ENCODE measurements at regions not wholly inside any gene's neighbourhood (a gene's known extent, or its start where the extent isn't known, plus 50 kb on each side); places are given as distances from the start of the nearest gene placed in this dataset.

GRCh38 chr13:88000239-88000638, 329.1 kb downstream of the SLITRK5 start:
- Histone ChIP-seq H3K4me3 (ENCODE audit: low read length) (no peak overlapping the region), H3K4me1 (ENCODE audit: insufficient read depth, low read length) (no peaks in the 10 kb centered on the region), H4K20me1 (ENCODE audit: low read length) (no peaks in the 10 kb centered on the region), H2AFZ (ENCODE audit: low read length) (no peak overlapping the region), H3K27ac (ENCODE audit: low read length) (no peak overlapping the region), H3K27me3 (ENCODE audit: low read length) (no peaks in the 10 kb centered on the region), H3F3A (ENCODE audit: low read length, unreplicated experiment) (no peaks in the 10 kb centered on the region), H3K9me3 (ENCODE audit: low read length) (no peaks in the 10 kb centered on the region), H3K4me2 (ENCODE audit: low read length) (no peak overlapping the region), H3K79me2 (ENCODE audit: low read length) (no peaks in the 10 kb centered on the region), H3K9me2 (replicated peaks; ENCODE audit: low read length) (no peaks in the 10 kb centered on the region), H3K9ac (ENCODE audit: low read length) (no peak overlapping the region), H3K36me3 (ENCODE audit: low read depth, low read length) (no peaks in the 10 kb centered on the region)
- DNase-seq (no peak), ATAC-seq (no peak)
- no TSS peak for BruUV-seq (replicated peaks)
- ChIA-PET POLR2A (ENCODE audit: unreplicated experiment) (no interaction called here), CTCF (no interaction called here)
- no peak for TF ChIP-seq EZH2phosphoT487 (IDR thresholded peaks at IDR 0.05; ENCODE audit: borderline replicate concordance, low read length)
- no peak for TF ChIP-seq CTCF (conservative IDR thresholded peaks at IDR 0.05; ENCODE audit: low read depth, low read length)
- intact Hi-C loops (cut with micrococcal nuclease) = loop anchor here (5.0 kb wide), 1 partner anchor 1067 kb away; no protein-coding TSS in a partner anchor

DNA sequence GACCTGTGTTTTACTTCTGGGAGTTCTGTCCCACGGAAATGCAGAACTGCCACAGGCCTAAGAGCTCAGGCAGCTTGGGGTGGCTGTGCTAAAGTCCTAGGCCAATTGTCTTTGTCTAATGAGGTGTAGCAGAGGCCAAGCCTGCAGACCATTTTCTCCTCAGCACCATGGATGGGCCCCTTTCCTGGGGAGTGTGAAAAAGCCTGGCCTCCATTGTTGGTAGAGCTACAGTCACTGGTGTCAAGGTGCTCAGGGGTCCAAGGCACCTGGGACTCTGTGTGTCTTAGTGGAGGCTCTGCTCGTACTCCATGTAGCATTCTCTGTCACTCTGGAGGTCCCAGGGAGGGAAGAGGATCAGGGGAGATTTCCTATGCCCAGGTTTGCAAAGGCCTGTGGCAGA, 329.6 kb downstream of the SLITRK5 start:
- POLR2A ChIA-PET (ENCODE audit: unreplicated experiment) = no interaction called here
- Histone ChIP-seq H3K79me2 (ENCODE audit: low read length) (no peaks in the 10 kb centered on the region), H3K27me3 (ENCODE audit: low read length) (no peaks in the 10 kb centered on the region), H3F3A (ENCODE audit: low read length, unreplicated experiment) (no peaks in the 10 kb centered on the region), H3K36me3 (ENCODE audit: low read depth, low read length) (no peaks in the 10 kb centered on the region), H2AFZ (ENCODE audit: low read length) (no peak overlapping the region), H3K27ac (ENCODE audit: low read length) (no peak overlapping the region), H3K4me3 (ENCODE audit: low read length) (no peak overlapping the region), H4K20me1 (ENCODE audit: low read length) (no peaks in the 10 kb centered on the region), H3K9me3 (ENCODE audit: low read length) (no peaks in the 10 kb centered on the region), H3K9me2 (replicated peaks; ENCODE audit: low read length) (no peaks in the 10 kb centered on the region), H3K4me1 (ENCODE audit: insufficient read depth, low read length) (no peaks in the 10 kb centered on the region), H3K4me2 (ENCODE audit: low read length) (no peak overlapping the region), H3K9ac (ENCODE audit: low read length) (no peak overlapping the region)
- intact Hi-C loops (cut with micrococcal nuclease) = loop anchor here (5.0 kb wide), 1 partner anchor 1067 kb away; no protein-coding TSS in a partner anchor
- ATAC-seq = no peak
- CTCF ChIA-PET = no interaction called here
- no peak for DNase-seq
- TF ChIP-seq EZH2phosphoT487 (IDR thresholded peaks at IDR 0.05; ENCODE audit: borderline replicate concordance, low read length) = no peak
- TF ChIP-seq EZH2 (IDR thresholded peaks at IDR 0.05; ENCODE audit: low read length, unreplicated experiment) = no peak
- no peak for TF ChIP-seq CTCF (conservative IDR thresholded peaks at IDR 0.05; ENCODE audit: low read depth, low read length)
- no TSS peak for BruUV-seq (replicated peaks)

DNA sequence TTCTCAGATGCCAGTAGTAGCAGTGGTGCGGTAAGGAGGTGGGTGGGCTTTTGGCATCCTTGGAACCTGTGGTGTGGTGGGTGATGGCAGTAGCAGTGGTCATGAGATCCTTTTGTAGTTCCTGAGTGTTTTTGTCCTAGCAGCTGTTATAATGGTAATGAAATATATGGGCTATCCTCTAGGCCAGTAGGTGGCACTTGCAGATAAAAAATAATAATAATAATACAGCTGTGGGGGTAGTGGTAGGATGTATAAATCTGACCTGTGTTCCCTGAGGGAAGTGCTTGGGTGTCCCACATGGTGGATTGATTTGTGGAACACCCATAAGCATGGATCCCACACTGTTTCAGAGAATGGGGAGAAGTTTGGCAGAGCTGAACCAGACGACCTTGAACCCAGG, 334.0 kb downstream of the SLITRK5 start:
- no TSS peak for BruUV-seq (replicated peaks)

More for the DNA sequence above, 334.0 kb downstream of the SLITRK5 start:
- Histone ChIP-seq H2AFZ (ENCODE audit: low read length) (no peak overlapping the region), H3K27me3 (ENCODE audit: low read length) (no peaks in the 10 kb centered on the region), H3F3A (ENCODE audit: low read length, unreplicated experiment) (no peaks in the 10 kb centered on the region), H4K20me1 (ENCODE audit: low read length) (no peaks in the 10 kb centered on the region), H3K9me2 (replicated peaks; ENCODE audit: low read length) (no peaks in the 10 kb centered on the region), H3K9ac (ENCODE audit: low read length) (no peak overlapping the region), H3K27ac (ENCODE audit: low read length) (no peak overlapping the region), H3K36me3 (ENCODE audit: low read depth, low read length) (no peaks in the 10 kb centered on the region), H3K9me3 (ENCODE audit: low read length) (no peaks in the 10 kb centered on the region), H3K79me2 (ENCODE audit: low read length) (no peaks in the 10 kb centered on the region), H3K4me2 (ENCODE audit: low read length) (no peak overlapping the region), H3K4me1 (ENCODE audit: insufficient read depth, low read length) (no peaks in the 10 kb centered on the region), H3K4me3 (ENCODE audit: low read length) (no peak overlapping the region)
- POLR2A ChIA-PET (ENCODE audit: unreplicated experiment) = no interaction called here
- DNase-seq = peak; percentile 2
- intact Hi-C loops (cut with micrococcal nuclease) = loop anchor here (2.0 kb wide), 1 partner anchor 974 kb away; no protein-coding TSS in a partner anchor
- CTCF ChIA-PET = no interaction called here
- ATAC-seq = no peak
- TF ChIP-seq CTCF (conservative IDR thresholded peaks at IDR 0.05; ENCODE audit: low read depth, low read length) (peak; percentile 34; the same call in 1 of the 2 replicates), EZH2 (IDR thresholded peaks at IDR 0.05; ENCODE audit: low read length, unreplicated experiment) (no peak)
